ENCODE measurements at regions not wholly inside any gene's neighbourhood (a gene's known extent, or its start where the extent isn't known, plus 50 kb on each side); places are given as distances from the start of the nearest gene placed in this dataset.

DNA sequence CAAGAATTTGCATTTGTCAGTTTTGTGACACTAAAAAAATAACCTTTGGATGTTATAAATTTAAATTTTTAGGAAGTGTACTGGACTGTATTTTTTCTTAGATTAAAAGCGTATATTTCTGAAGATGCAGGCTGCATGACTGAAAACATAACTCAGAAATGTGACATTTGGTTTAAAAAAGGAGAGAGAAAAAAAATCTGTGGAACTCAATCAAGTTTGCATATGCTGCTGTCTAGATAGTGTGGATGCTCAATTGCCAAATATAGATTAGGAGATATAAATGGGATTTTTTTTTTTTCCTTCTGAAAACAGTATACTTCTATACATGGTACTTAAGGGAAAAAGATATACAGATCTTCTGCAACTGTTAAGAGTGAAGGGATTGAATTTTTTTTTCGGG lies 402.3 kb downstream of the TAF11L14 start:
- no peaks in the 10 kb centered on the region for H3K36me3 ChIP-seq (ENCODE audit: control insufficient read depth, insufficient read depth, low read length)
- no peaks in the 10 kb centered on the region for H3K27me3 ChIP-seq (ENCODE audit: control insufficient read depth, insufficient read depth, low read length)
- no peaks in the 10 kb centered on the region for H3K4me1 ChIP-seq
- no peak overlapping the region for H3K27ac ChIP-seq
- no peak overlapping the region for H3K4me3 ChIP-seq (ENCODE audit: low read depth, low read length)
- no peaks in the 10 kb centered on the region for H3K9me3 ChIP-seq (ENCODE audit: control insufficient read depth, low read length)
- H3K4me2 ChIP-seq (ENCODE audit: low read length) = no peak overlapping the region
- TF ChIP-seq, protein P1, sequence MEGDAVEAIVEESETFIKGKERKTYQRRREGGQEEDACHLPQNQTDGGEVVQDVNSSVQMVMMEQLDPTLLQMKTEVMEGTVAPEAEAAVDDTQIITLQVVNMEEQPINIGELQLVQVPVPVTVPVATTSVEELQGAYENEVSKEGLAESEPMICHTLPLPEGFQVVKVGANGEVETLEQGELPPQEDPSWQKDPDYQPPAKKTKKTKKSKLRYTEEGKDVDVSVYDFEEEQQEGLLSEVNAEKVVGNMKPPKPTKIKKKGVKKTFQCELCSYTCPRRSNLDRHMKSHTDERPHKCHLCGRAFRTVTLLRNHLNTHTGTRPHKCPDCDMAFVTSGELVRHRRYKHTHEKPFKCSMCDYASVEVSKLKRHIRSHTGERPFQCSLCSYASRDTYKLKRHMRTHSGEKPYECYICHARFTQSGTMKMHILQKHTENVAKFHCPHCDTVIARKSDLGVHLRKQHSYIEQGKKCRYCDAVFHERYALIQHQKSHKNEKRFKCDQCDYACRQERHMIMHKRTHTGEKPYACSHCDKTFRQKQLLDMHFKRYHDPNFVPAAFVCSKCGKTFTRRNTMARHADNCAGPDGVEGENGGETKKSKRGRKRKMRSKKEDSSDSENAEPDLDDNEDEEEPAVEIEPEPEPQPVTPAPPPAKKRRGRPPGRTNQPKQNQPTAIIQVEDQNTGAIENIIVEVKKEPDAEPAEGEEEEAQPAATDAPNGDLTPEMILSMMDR (IDR thresholded peaks at IDR 0.05) = no peak
- no peak overlapping the region for H2AFZ ChIP-seq
- H3K79me2 ChIP-seq = no peaks in the 10 kb centered on the region
- no peak overlapping the region for H3K9ac ChIP-seq

GRCh38 chr5:18037718-18038117 lies 403.5 kb downstream of the TAF11L14 start:
- no peak overlapping the region for H3K4me2 ChIP-seq (ENCODE audit: low read length)
- H3K27ac ChIP-seq = no peak overlapping the region
- H3K4me1 ChIP-seq = no peaks in the 10 kb centered on the region
- H3K79me2 ChIP-seq = no peaks in the 10 kb centered on the region
- H3K9me3 ChIP-seq (ENCODE audit: control insufficient read depth, low read length) = no peaks in the 10 kb centered on the region
- H2AFZ ChIP-seq = no peak overlapping the region
- no peaks in the 10 kb centered on the region for H3K27me3 ChIP-seq (ENCODE audit: control insufficient read depth, insufficient read depth, low read length)
- no peak overlapping the region for H3K4me3 ChIP-seq (ENCODE audit: low read depth, low read length)
- H3K9ac ChIP-seq = no peak overlapping the region
- H3K36me3 ChIP-seq (ENCODE audit: control insufficient read depth, insufficient read depth, low read length) = no peaks in the 10 kb centered on the region
- TF ChIP-seq, protein P1 (IDR thresholded peaks at IDR 0.05) = no peak

DNA sequence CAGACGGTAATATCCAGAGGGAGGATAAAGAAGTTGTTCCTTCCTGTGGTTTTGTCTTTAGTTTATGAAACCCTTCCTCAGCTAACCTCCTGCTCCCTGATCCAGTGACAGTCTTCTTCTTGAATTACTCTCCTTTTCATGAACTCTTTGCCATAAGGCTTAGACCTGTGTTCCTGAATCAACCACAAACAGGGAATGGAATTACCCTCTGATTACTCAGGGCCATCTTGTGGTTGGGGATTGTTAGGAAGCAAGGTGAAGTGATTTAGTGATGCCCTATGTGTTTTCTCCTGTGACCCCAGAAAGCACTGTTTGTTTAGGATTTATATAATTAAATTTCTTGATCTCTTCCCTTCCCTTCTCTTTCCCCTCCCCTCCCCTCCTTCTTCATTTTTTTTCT lies 409.1 kb downstream of the TAF11L14 start:
- Histone ChIP-seq H3K27me3 (ENCODE audit: control insufficient read depth, insufficient read depth, low read length) (no peaks in the 10 kb centered on the region), H3K27ac (no peak overlapping the region), H3K4me3 (ENCODE audit: low read depth, low read length) (no peak overlapping the region), H3K4me1 (no peaks in the 10 kb centered on the region), H3K36me3 (ENCODE audit: control insufficient read depth, insufficient read depth, low read length) (no peaks in the 10 kb centered on the region), H3K79me2 (no peaks in the 10 kb centered on the region), H2AFZ (no peak overlapping the region), H3K9me3 (ENCODE audit: control insufficient read depth, low read length) (no peaks in the 10 kb centered on the region), H3K9ac (no peak overlapping the region), H3K4me2 (ENCODE audit: low read length) (no peak overlapping the region)
- TF ChIP-seq, protein P1 (IDR thresholded peaks at IDR 0.05) = no peak

- no peaks in the 10 kb centered on the region for H3K36me3 ChIP-seq (ENCODE audit: control insufficient read depth, insufficient read depth, low read length)
- H3K27ac ChIP-seq = no peak overlapping the region
- TF ChIP-seq, protein P1 (IDR thresholded peaks at IDR 0.05) = no peak
- H3K9me3 ChIP-seq (ENCODE audit: control insufficient read depth, low read length) = no peaks in the 10 kb centered on the region
- no peaks in the 10 kb centered on the region for H3K4me1 ChIP-seq
- no peak overlapping the region for H3K9ac ChIP-seq
- H3K79me2 ChIP-seq = no peaks in the 10 kb centered on the region
- H3K4me2 ChIP-seq (ENCODE audit: low read length) = no peak overlapping the region
- H2AFZ ChIP-seq = no peak overlapping the region
- H3K27me3 ChIP-seq (ENCODE audit: control insufficient read depth, insufficient read depth, low read length) = no peaks in the 10 kb centered on the region
- no peak overlapping the region for H3K4me3 ChIP-seq (ENCODE audit: low read depth, low read length)
These were observed 414.2 kb downstream of the TAF11L14 start for GRCh38 chr5:18048449-18048848.

DNA sequence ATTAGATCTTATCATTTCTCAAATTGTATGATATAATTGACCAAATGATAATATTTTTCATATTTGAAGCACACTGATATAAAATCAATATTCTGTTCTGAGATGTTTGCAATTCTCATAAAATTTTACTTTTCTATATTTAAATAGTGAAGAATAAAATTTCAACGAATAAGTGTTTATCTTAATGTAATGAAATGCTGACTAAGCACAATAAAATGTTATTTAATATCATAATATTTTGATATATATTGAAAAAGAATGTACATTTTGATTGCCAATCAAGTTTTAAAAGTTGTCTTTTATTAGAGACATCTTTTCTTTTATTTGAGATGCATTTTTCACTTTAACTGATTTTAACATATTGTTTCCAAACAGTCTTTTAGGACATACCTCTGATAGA lies 416.1 kb downstream of the TAF11L14 start:
- H3K9me3 ChIP-seq (ENCODE audit: control insufficient read depth, low read length) = no peaks in the 10 kb centered on the region
- TF ChIP-seq, protein P1 (IDR thresholded peaks at IDR 0.05) = no peak
- H3K4me2 ChIP-seq (ENCODE audit: low read length) = no peak overlapping the region
- H3K4me3 ChIP-seq (ENCODE audit: low read depth, low read length) = no peak overlapping the region
- H2AFZ ChIP-seq = no peak overlapping the region
- H3K27me3 ChIP-seq (ENCODE audit: control insufficient read depth, insufficient read depth, low read length) = no peaks in the 10 kb centered on the region
- H3K79me2 ChIP-seq = no peaks in the 10 kb centered on the region
- H3K27ac ChIP-seq = no peak overlapping the region
- H3K4me1 ChIP-seq = no peaks in the 10 kb centered on the region
- no peak overlapping the region for H3K9ac ChIP-seq
- H3K36me3 ChIP-seq (ENCODE audit: control insufficient read depth, insufficient read depth, low read length) = no peaks in the 10 kb centered on the region
